NCI-H1092 (cell line): ENCODE measurements at regions not wholly inside any gene's neighbourhood (a gene's known extent, or its start where the extent isn't known, plus 50 kb on each side); places are given as distances from the start of the nearest gene placed in this dataset.
"Not testable (repeated sequence)": the region's sequence is repeated elsewhere in the genome, so short reads cannot be mapped to it uniquely, and the experiment has no call there.

Experiments used
- DNase-seq: peaks from one replicate; lab custom pipeline; 2025; lab: John Stamatoyannopoulos, UW

DNA sequence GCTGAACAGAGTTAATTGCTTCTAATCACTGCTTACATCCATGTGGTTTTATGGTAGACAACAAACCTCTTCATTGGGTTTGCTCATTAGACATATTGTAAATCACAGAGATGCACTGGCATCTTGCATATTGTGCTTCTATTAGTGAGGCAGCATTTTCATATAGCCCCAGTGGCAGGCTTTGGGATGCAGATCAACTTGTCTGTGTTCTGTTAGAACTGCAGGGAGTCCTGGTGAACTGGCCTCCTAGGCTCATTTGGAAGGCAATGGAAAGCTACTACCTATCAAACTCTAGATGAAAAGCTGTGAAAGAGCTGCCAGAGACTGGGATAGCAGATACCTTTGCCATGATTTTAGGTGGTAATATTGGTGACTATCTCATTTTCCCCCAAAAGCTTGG is 108.8 kb downstream of the NAA11 start:
- no peak for DNase-seq

- DNase-seq, result no peak
These were observed 112.2 kb downstream of the NAA11 start for GRCh38 chr4:79213702-79214101.

- no peak for DNase-seq
These were observed 112.9 kb downstream of the NAA11 start for GRCh38 chr4:79213010-79213409.

GRCh38 chr4:79212311-79212710 is 113.5 kb downstream of the NAA11 start:
- DNase-seq, result no peak

- DNase-seq, result no peak
These were observed 114.4 kb downstream of the NAA11 start for GRCh38 chr4:79211490-79211889.

DNA sequence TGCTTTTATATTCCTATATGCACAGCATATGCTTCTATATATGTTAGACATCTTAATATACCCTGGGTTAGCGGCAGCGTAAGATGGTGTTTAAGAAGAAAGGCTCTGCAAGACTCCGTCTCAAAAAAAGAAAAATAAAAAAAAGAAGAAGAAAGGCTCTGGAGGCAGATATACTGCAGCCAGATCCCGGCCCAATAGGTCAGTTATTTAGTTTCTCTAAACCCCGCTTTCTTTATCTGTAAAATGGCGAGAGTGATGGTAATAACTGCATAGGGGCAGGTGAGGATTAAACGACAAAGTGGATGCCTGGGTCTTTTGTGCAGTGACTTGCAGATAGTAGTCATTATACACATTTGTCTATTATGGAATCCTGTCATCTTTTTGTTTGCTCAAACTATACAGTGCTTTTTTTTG is 115.2 kb downstream of the NAA11 start:
- DNase-seq, result no peak

- no peak for DNase-seq
These were observed 115.8 kb downstream of the NAA11 start for GRCh38 chr4:79209822-79210635.

DNA sequence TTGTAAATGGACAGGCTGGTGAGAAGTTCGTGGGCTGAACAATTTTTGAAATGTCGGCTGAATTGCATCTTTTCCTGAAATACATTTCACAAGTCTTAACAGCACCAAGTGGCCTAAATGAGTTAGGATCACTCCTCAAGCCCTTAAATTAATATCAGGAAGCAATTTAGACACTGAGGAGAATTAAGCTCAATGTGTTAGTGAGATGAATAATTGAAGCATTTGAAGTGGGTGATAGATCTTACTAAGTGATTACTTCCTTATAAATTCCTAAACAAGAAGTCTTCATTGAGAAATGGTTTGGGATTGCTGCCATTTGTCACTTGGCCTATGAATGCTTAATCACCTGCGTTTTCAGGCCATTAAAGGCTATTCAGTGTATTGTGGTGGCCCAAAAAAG is 116.8 kb downstream of the NAA11 start:
- DNase-seq, result no peak

- DNase-seq, result no peak
These were observed 118.6 kb downstream of the NAA11 start for GRCh38 chr4:79207281-79207680.

- no peak for DNase-seq
These were observed 119.2 kb downstream of the NAA11 start for GRCh38 chr4:79206660-79207059.

GRCh38 chr4:79205121-79205520 is 120.7 kb downstream of the NAA11 start:
- DNase-seq, result no peak

DNA sequence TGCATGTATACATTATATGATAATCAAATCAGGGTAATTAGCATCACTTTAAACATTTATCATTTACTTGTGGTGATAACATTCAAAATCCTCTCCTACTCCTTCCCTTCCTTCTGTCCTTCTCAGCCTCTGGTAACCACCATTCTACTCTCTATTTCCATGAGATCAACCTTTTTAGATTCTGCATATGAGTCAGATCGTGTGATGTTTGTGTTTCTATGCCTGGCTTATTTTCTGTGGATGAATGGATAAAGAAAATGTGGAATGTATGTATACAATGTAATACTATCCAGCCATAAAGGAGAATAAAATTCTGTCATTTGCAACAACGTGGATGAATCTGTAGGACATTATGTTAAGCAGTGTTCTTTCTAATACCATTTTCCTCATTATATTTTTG is 123.9 kb downstream of the NAA11 start:
- no peak for DNase-seq

- DNase-seq, result no peak
These were observed 126.1 kb downstream of the NAA11 start for GRCh38 chr4:79199743-79200142.

DNA sequence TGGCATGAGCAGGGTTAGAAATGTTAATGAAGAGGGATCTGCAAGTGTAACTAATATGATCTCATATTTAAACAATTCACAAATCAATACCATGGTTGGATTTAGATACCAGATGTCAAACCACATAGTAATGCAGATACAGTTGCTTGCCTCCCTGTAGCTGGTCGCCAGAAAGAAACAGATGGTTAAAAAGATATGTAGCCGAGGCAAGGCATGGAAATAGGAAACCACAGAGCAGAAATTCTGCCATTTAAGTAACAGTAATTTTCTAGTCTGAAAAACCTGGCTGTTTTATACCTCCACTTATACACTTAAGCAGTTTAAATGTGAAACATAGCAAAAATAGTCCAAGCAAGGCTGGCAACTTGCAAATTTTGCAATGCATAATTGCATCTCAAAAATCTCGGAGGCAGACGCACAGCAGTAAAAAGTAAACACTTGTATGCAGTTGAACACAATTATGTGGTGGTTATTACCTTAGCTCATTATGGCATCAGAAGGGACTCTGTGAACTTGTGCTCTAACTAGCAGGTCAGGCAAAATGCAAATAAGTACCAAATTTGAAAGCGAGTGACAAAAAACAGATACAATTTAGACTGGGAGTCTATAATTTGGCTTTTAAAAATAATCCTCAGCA is 126.8 kb downstream of the NAA11 start:
- peak; percentile 55 for DNase-seq

- no peak for DNase-seq
These were observed 128.4 kb downstream of the NAA11 start for GRCh38 chr4:79197275-79198009.

- not testable (repeated sequence) for DNase-seq
These were observed 134.6 kb downstream of the NAA11 start for GRCh38 chr4:79191292-79191691.

- no peak for DNase-seq
These were observed 140.3 kb downstream of the NAA11 start for GRCh38 chr4:79185526-79186045.

DNA sequence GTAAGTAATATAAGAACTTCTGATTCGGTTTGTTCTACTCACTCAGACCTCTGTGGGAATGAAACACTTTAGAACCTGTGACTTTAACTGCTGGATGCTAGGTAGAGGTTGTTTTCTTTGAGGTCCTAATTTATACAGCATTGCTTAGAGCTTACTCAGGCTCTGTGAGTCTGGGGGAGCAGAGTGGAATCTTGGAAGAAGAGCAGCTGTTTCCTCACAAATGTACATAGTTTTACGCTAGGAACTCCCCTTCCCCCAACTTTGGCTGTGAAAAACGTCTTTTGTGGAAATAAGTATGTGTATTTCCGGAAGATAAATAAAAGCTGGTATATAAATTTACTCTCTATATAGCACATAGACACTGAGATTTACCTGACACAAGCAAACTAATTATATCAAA is 141.4 kb downstream of the NAA11 start:
- no peak for DNase-seq

GRCh38 chr4:79182209-79182608 is 143.7 kb downstream of the NAA11 start:
- no peak for DNase-seq

DNA sequence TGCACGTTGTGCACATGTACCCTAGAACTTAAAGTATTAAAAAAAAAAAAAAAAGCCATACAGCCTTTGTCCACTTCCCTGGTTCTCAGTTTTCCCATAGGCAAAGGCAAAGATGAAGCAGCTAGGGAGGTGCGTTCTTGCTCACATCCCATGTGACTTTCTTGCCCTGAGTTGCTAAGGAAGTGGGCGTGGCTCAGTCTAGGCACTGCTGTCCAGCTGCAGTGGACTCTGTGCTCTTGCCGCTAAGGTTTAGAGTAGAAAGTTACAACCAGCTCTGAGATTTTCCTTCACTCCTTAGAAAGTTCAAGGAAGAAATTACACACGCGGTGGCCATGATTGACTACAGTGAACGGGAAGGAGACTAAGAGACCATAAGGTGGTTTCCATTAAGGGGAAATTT is 144.7 kb downstream of the NAA11 start:
- DNase-seq, result no peak

DNA sequence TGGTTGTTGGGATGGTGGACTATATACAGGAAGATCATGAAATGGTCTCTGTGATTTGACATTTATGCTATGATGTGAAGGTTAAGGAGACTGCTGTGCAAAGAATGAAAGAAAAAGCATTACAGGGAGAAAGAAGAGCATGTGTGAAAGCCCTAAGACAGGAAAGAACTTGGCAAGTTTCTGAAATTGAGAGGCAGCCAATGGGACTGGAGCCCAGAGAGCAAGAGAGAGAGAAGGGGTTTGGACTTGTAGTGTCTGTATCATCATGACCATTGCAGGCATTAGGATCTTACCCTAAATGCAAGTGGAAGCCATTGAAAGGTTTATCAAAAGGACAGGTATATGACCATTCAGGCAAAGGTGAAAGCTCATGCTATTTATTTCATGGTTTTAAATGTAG is 147.1 kb downstream of the NAA11 start:
- DNase-seq, result no peak

GRCh38 chr4:79177388-79177787 is 148.5 kb downstream of the NAA11 start:
- no peak for DNase-seq

- no peak for DNase-seq
These were observed 149.5 kb downstream of the NAA11 start for GRCh38 chr4:79176351-79176750.
